HUES6 (cell line): ENCODE measurements at regions not wholly inside any gene's neighbourhood (a gene's known extent, or its start where the extent isn't known, plus 50 kb on each side); places are given as distances from the start of the nearest gene placed in this dataset.

ENCODE experiments used
- H3K27ac ChIP-seq: 2 replicates; pipeline ENCODE4 v1.7.0; 2013; ENCODE audit warnings: low read depth, mild to moderate bottlenecking, low read length, inconsistent platforms
- H3K27me3 ChIP-seq: 2 replicates; pipeline ENCODE4 v1.6.1; 2013; ENCODE audit warnings: low read length; ENCODE audit not compliant: control insufficient read depth, insufficient read depth
- H3K36me3 ChIP-seq: 2 replicates; pipeline ENCODE4 v1.6.1; 2013; ENCODE audit warnings: low read length; ENCODE audit not compliant: control insufficient read depth, insufficient read depth
- H3K4me1 ChIP-seq: 2 replicates; pipeline ENCODE4 v1.6.1; 2013; ENCODE audit warnings: low read length; ENCODE audit not compliant: control insufficient read depth, insufficient read depth
- H3K4me3 ChIP-seq: 2 replicates; pipeline ENCODE4 v1.5.1; 2013; ENCODE audit warnings: low read depth, low read length
- H3K9ac ChIP-seq: one replicate; pipeline ENCODE4 v1.6.1; 2013; ENCODE audit warnings: mild to moderate bottlenecking, low read length
- H3K9me3 ChIP-seq: 2 replicates; pipeline ENCODE4 v1.6.1; 2013; ENCODE audit warnings: low read depth, low read length; ENCODE audit not compliant: control insufficient read depth, insufficient read depth

- Histone ChIP-seq H3K27ac (no peak overlapping the region), H3K36me3 (no peaks in the 10 kb centered on the region), H3K4me3 (no peak overlapping the region), H3K4me1 (peaks cover 10% of the 10 kb centered on the region; the same call in 1 of the 2 replicates), H3K27me3 (no peaks in the 10 kb centered on the region), H3K9ac (no peak overlapping the region), H3K9me3 (no peaks in the 10 kb centered on the region)
Observed at GRCh38 chr4:108399610-108400265, 220.6 kb upstream of the RPL34 start.

DNA sequence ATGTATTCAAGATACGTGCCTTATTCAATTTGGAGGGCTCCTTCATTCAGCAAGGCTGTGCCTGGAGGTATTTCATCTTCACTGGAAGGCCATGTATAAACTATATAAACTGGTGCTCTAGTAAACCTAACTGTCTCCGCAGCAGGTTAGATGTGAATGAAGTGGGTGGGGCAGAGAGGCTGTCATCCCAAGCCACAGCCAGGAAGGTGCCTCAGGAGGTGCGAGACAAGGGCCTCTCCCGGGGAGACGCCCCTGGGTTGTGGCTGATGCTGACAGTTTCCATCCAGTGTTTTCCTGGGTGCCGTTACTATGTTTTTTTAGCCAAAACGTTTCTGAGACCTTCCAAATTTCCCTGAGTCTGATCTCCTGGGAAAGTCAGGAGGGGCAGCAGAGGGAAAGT lies 221.5 kb upstream of the RPL34 start:
- H3K27ac ChIP-seq = no peak overlapping the region
- no peaks in the 10 kb centered on the region for H3K27me3 ChIP-seq
- no peaks in the 10 kb centered on the region for H3K36me3 ChIP-seq
- H3K9ac ChIP-seq = no peak overlapping the region
- peaks cover 10% of the 10 kb centered on the region; the same call in 1 of the 2 replicates for H3K4me1 ChIP-seq
- no peaks in the 10 kb centered on the region for H3K9me3 ChIP-seq
- H3K4me3 ChIP-seq = no peak overlapping the region

DNA sequence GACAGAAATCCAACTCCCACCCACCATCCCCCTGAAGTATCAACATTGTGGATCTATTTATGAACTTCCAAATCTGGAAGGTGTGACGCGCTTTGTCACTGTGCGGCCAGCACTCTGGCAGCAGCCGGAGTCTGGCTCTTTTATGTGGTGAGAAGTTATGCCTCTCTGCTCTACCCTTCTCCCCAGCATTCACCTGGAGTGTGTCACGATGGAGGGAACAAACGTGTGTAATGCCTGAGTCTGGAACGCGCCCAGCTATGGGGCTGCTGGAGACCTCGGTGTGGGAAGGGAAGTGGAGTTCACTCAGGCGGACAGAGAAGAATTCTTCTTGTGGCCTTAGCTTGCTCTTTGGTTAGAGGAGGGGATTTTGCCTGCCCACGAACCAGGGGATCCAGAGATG lies 222.1 kb upstream of the RPL34 start:
- Histone ChIP-seq H3K4me3 (no peak overlapping the region), H3K9ac (no peak overlapping the region), H3K4me1 (peaks cover 10% of the 10 kb centered on the region; the same call in 1 of the 2 replicates), H3K9me3 (no peaks in the 10 kb centered on the region), H3K27ac (no peak overlapping the region), H3K27me3 (no peaks in the 10 kb centered on the region), H3K36me3 (no peaks in the 10 kb centered on the region)

- H3K9me3 ChIP-seq = no peaks in the 10 kb centered on the region
- no peak overlapping the region for H3K9ac ChIP-seq
- H3K4me3 ChIP-seq = no peak overlapping the region
- H3K27ac ChIP-seq = no peak overlapping the region
- peaks cover 10% of the 10 kb centered on the region; the same call in 1 of the 2 replicates for H3K4me1 ChIP-seq
- no peaks in the 10 kb centered on the region for H3K36me3 ChIP-seq
- H3K27me3 ChIP-seq = no peaks in the 10 kb centered on the region
Observed at GRCh38 chr4:108397850-108398249, 222.5 kb upstream of the RPL34 start.

GRCh38 chr4:108396900-108397497 lies 223.4 kb upstream of the RPL34 start:
- Histone ChIP-seq H3K4me3 (no peak overlapping the region), H3K9ac (no peak overlapping the region), H3K27ac (no peak overlapping the region), H3K27me3 (no peaks in the 10 kb centered on the region), H3K36me3 (no peaks in the 10 kb centered on the region), H3K4me1 (peaks cover 10% of the 10 kb centered on the region; the same call in 1 of the 2 replicates), H3K9me3 (no peaks in the 10 kb centered on the region)

- no peaks in the 10 kb centered on the region for H3K9me3 ChIP-seq
- no peak overlapping the region for H3K9ac ChIP-seq
- H3K27ac ChIP-seq = no peak overlapping the region
- no peaks in the 10 kb centered on the region for H3K36me3 ChIP-seq
- H3K4me3 ChIP-seq = no peak overlapping the region
- peaks cover 10% of the 10 kb centered on the region; the same call in 1 of the 2 replicates for H3K4me1 ChIP-seq
- no peaks in the 10 kb centered on the region for H3K27me3 ChIP-seq
Observed at GRCh38 chr4:108395786-108396185, 224.6 kb upstream of the RPL34 start.

- Histone ChIP-seq H3K4me1 (peaks cover 10% of the 10 kb centered on the region; the same call in 1 of the 2 replicates), H3K27me3 (no peaks in the 10 kb centered on the region), H3K4me3 (no peak overlapping the region)
Observed at GRCh38 chr4:108393890-108394472, 225.2 kb upstream of the LEF1 start.

DNA sequence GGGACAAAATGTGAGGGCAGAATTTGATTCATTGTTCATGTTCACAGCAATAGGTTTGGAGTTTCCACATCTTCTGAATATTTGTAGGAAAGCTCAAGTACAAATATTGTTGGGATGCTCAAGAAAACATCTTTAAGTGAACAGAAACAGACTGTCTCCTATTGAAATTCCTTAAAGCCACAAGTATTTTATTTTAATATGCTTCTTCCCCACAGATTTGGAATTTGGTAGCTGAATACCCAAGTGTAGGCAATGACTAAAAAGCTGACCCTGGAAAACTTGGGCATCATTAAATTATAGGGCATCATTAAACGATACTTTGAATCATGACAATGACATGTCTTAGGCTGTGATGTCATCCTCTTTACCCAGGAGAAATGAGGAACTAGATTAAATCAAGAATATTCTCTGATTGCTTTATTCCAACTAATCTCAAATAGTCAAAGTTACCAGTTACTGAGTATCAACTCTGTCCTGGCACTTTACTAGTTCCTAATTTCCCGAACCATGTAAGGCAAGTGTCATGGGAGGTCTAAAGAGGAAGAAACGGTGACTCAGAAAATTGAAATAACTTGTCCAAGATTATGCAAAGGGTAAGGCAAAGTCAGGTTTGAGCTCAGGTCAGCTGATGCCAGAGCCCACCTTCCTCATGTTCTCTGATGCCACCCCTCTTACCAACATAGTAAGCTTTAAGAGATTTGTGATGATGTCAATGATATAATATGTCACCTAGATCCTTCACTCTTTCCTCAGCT lies 223.1 kb upstream of the LEF1 start:
- no peaks in the 10 kb centered on the region for H3K36me3 ChIP-seq
- peaks cover 5% of the 10 kb centered on the region; the same call in 1 of the 2 replicates for H3K4me1 ChIP-seq
- H3K4me3 ChIP-seq = no peak overlapping the region
- no peaks in the 10 kb centered on the region for H3K9me3 ChIP-seq
- no peak overlapping the region for H3K9ac ChIP-seq
- H3K27ac ChIP-seq = no peak overlapping the region
- no peaks in the 10 kb centered on the region for H3K27me3 ChIP-seq

More at GRCh38 chr4:108393890-108394472, 225.2 kb upstream of the LEF1 start:
- no peaks in the 10 kb centered on the region for H3K9me3 ChIP-seq
- no peak overlapping the region for H3K27ac ChIP-seq
- H3K9ac ChIP-seq = no peak overlapping the region
- no peaks in the 10 kb centered on the region for H3K36me3 ChIP-seq

- H3K27ac ChIP-seq = no peak overlapping the region
- H3K4me3 ChIP-seq = no peak overlapping the region
- H3K9me3 ChIP-seq = peaks cover 4% of the 10 kb centered on the region; the same call in 1 of the 2 replicates
- H3K9ac ChIP-seq = no peak overlapping the region
- H3K36me3 ChIP-seq = no peaks in the 10 kb centered on the region
- H3K27me3 ChIP-seq = no peaks in the 10 kb centered on the region
- no peaks in the 10 kb centered on the region for H3K4me1 ChIP-seq
Observed at GRCh38 chr4:108385076-108385475, 216.3 kb upstream of the LEF1 start.

DNA sequence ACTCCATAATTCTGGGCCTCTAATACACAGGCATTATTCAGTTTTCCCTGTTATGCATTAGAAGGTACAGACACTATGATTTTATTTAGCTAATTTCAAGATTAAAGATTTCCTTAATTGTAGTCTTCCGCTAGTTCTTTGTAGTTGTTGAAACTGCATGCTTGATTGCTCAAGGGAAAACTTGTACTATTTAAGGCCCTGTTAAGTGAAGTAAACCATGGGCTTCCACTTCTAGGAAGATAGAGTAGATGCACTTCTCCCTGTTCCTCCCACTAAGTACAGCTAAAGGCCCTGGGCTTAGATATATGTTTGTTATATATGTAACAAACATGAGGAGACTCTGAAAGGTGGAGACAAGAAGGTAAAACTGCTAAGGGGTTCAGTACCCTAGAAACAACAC lies 215.8 kb upstream of the LEF1 start:
- Histone ChIP-seq H3K9ac (no peak overlapping the region), H3K9me3 (peaks cover 4% of the 10 kb centered on the region; the same call in 1 of the 2 replicates), H3K4me1 (no peaks in the 10 kb centered on the region), H3K36me3 (no peaks in the 10 kb centered on the region), H3K27ac (no peak overlapping the region), H3K4me3 (no peak overlapping the region), H3K27me3 (no peaks in the 10 kb centered on the region)
